GM19025 (cell line): ENCODE measurements at regions not wholly inside any gene's neighbourhood (a gene's known extent, or its start where the extent isn't known, plus 50 kb on each side); places are given as distances from the start of the nearest gene placed in this dataset.

ENCODE experiments used
- ATAC-seq: cut with Tn5 transposase; IDR thresholded peaks from one replicate; pipeline ENCODE4 v1.9.1; 2021; ENCODE audit warnings: mild to moderate bottlenecking, low read depth, moderate library complexity; ENCODE audit not compliant: unreplicated experiment

DNA sequence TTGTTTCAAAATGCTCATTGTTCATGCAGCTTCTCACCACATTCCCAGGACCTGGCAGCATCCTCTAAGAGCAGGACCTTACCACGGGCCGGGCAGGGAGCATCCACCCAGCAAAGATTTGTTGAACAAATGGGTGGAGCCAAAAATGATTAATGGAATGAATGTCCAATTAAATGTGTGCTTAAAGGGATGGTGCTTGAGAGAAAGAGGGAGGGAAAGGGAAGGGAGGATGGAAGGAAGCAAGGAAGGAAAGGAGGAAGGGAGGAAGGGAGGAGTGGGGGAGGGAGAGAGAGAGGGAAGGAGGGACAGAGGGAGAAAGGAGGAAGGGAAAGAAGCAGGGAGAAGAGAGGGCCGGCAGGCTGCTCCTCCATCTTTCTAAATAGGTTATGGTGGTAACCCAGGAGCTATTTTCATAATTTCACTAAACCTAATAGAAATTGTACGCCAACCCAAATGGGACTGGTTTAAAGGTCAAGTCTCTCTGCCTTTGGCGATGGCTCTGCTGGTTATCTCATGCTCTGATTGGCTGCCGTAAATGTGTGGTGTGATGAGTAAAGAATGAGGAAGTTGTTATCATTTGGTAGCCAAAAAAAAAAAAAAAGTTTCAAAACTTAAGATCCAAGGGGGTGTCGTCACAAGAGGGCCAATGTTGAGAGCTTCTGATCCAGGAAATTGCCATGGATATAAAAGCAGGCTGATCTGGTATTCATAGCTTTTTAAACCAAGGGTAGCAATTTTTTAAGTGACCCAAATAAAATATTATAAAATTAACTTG is 126.7 kb upstream of the FOXF1 start:
- no peak for ATAC-seq

DNA sequence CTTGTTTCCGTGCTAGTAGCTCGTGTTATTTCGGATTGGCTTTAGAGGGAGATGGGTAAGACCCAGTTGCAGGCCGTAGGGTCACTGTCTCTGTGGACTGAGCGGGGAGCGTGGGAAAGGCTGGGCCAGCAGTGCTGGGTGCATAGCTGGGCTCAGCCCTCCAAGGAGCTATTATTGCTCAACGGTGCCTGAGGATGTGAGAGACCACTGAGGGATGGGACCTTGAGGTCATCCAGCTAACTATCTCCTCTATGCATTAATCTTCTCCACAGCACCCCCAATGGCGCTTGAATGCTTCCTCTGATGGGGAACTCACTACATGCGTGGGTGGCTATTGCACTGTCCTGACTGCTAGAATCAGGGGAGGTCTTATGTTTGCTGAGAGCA is 126.1 kb upstream of the FOXF1 start:
- ATAC-seq: no peak

DNA sequence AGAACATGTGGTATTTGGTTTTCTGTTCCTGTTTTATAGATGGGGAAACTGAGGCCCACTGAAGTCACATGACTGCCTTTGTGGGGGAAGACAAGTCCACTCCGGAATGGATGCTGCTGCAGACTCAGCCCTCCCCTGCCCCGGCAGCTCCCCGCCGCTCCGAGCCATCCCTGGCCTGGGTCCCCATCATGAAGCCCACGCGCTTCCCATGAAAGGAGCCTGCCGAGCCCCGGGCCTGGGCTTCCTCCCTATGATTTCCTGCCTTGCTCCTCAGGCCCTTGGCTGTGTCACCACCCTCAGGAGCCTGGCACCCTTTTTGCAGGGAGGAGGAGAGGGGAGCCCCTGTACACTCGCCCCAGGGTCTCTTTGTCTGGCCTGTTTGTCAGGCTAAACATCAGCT is 125.3 kb upstream of the FOXF1 start:
- no peak for ATAC-seq

DNA sequence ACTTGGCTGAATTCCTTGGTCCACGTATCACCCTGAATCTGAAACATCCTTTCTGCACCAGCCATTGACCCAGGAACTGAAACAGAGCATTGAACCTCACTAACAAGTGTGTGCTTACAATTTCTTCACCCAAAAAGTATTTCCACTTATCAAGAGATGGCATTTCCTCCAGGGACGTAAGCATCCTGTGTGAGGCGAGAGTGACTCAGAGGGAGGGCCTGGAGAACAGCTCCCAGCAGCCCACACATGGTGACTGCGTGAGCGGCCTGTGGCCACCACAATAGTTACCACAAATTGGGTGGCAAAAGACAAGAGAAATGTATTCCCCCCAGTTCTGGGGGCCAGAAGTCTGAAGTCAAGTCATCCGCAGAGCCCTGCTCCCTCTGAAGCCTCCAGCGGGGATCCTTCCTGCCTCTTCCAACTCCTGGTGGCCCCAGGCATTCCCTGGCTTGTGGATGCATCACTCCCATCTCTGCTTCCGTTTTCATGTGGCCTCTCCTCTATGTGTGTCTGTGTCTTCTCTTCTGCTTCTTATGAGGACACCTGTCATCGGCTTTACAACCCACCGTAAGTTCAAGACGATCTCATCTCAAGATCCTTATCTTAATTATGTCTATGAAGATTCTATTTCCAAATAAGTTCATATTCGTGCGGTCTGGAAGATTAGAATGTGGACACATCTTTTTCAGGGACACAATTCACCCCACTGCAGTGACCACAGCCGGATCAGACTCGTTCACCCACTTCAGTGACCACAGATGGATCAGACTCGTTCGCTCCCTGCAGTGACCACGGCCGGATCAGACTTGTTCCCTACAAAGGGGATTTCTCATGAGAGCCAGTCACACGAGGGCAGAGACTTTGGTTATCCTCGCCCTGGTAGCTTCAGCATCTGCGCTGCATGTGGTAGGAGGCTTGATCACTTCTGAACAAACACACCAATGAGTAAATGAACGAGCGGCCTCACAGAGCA is 122.6 kb upstream of the FOXF1 start:
- no peak for ATAC-seq

DNA sequence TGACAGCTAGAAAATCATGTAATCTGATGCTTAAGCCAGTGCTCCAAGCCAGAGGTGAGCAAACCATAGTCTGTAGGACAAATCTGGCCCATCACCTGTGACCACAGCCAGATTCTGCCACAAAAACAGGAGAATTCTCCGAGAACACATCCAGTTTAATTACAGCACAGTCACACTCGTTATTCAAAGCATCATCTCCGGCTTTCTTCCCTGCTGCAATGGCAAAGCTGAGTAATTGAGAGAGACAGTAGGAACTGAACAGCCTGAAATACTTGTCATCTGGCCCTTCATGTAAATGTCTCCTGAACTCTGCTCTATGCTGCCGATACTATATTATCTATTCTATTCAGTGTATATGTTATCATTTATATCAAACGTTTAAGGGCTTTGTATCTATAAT is 121.4 kb upstream of the FOXF1 start:
- ATAC-seq: no peak

DNA sequence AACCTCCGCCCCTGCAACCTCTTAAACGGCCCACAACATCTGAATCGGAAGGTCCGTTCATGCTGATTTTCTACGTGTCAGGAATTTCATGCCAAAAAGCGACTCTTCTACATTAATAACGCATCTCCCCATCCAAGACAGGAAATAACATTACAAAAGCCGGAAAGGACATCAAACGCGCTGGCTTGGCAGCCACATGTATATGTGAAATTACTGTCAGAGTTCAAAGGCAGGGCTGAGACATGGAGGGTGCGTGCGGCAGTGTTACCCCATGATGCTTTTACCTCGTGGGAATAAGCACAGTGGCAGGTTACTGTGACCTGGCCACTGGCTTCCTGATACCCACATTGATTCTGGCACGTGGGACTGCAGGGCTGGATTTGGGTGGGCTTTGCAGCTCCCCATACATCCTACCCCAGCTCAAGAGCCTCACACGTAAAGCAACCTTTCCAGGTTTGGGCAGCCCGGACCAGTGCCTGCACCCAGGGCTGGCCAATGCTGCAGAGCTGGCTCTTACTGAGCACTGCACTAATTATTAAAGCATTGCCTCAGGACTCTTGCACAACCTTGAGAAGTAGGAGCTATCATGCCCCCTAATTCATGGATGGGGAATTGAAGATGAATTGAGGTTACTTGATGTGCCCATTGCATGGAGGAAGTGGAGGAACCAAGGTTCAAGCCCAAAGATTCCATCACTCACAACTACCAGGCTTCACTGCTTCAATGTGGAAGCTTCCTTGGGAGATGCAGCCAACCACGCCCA is 120.6 kb upstream of the FOXF1 start:
- no peak for ATAC-seq

DNA sequence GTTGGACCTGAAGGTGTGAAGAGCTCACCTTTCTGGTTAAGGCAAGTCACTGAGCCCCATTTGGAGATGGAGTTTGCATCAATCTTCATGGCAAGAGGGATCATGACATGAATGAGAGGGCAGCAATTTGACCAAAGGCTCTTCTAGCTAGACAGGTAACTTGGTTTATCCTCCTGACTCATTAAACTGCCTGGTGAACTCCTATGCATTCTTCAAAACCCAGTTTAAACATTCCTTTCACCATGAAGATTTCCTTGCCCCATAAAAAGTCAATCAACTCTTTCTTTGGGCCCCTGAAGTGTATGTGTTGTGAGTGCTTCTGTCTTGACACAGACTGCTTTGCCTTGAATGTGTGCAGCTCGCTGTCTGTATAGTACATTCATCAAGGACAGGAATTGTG is 120.0 kb upstream of the FOXF1 start:
- no peak for ATAC-seq

DNA sequence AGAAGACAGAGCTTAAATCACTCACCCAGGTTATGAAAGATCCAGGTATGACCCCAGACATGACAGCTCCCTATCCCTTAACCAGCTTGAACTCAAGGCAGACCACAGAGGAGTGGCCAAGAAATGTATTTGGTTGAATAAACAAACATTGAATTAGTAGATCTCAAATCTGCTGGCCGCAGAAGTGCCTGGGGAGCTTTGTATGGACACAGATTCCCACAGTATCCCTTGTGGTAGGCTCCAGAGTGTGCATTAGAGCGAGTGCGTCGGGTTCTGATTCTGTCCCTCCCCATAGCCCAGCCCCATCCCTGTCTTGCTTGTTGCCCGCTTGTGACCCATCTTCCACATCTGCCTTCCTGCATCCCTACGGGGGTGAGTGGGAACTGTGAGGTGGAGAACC is 118.8 kb upstream of the FOXF1 start:
- no peak for ATAC-seq

DNA sequence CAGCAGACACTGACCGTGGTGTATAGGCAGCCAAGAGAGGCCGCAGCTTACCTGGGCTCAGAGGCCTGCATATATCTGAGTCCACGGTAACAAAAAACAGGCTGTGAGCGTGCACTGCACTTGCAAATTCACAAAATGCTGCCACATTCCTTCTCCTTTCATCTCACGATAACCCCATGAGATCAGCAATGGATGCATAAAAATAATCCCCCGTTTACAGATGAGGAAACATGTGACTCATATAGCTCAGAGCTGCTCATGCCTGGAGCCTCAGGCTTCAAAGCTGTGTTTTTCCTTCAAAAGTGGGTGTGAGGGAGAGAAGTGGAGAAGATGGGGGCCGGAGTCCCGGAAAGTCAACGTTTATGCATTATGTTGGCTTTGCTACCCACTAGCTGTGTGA is 118.3 kb upstream of the FOXF1 start:
- ATAC-seq: no peak

DNA sequence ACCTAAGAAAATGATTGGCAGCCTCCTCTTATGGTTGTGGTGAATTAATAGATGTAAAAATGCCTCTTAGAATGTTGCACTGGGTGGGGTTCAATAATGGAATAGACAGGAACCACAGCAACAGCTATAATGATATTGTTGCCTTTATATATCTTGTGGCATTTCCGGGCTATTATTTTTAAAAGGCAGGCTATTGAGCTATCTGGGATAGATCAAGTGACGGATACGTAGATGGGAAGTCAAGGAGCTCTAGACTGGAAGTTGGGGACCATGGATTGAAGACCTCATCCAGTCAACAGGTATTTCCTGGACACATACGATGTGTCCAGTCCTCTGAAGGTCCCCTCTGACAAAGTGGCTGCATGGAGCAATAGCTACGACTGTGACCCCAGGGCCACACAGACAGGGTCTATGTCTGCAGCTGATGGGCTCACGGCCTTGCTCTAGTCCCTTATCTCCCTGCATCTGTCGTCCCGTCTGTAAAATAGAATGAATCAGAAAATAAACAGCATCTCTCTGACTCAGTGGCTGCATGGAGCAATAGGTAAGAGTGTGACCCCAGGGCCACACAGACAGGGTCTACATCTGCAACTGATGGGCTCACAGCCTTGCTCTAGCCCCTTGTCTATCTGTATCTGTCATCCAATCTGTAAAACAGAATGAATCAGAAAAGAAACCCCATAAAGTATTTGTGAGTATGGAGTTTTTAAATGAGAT is 117.7 kb upstream of the FOXF1 start:
- no peak for ATAC-seq

DNA sequence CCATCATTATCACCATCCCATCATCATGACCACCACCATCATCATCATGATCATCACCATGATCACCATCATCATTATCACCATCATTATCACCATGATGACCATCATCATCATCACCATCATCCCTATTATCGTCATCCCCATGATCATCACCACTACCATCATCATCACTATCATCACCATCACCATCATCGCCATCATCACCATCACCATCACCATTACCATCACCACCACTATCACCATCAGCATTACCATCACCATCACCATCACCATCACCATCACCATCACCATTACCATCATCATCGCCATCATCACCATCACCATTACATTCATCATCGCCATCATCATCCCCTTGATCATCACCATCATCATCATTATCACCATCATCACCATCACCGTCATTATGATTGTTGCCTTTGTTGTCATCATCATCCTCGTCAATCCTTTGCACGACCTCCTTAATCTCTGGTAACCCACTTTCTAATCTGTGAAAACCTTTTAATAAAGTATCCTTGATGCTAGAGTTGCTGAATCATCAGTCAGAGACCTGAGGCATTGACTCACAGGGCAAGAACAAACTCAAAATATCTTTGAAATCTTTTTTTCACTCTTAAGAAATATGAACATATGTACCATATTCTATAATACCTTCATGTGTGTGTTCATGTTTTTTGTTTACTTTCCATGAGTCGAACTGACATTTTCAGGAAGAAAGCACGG is 116.3 kb upstream of the FOXF1 start:
- ATAC-seq: no peak

DNA sequence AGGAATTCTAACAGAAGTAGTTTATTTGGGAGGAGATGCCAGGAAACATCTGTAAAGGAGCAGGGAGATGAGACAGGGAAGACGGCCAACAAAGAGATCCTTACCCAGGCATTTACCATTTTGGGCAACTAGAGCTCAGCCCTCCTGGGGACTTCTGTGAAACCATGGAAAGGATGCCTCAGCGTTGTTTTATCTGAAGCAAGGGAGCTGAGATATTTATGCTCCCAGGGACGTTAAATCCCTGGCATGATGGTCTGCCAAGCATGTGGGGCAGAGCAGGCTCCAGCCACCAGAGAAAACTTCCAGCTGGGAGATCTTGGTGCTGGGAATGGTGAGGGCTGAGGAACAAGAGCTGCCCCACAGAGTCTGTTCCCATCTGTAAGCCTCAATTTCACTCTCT is 114.8 kb upstream of the FOXF1 start:
- no peak for ATAC-seq

DNA sequence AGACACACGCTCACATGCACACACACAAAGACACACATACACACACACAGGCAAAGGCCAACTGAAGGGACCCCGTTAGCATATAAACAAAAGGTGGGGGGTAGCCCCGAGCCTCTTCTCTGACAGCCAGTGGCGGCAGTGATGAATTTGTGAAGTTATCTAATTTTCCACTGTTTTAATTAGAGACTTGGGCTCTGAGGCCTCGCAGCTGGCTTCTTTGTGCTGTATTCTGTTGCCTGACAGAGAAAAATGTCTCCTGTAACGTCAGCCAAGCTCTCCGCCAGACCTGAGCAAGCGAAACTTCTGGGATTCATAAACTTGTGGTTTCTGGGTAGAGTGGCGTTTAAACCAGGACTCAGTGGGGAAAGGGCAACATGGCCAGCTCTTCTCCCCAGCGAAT is 113.9 kb upstream of the FOXF1 start:
- no peak for ATAC-seq

DNA sequence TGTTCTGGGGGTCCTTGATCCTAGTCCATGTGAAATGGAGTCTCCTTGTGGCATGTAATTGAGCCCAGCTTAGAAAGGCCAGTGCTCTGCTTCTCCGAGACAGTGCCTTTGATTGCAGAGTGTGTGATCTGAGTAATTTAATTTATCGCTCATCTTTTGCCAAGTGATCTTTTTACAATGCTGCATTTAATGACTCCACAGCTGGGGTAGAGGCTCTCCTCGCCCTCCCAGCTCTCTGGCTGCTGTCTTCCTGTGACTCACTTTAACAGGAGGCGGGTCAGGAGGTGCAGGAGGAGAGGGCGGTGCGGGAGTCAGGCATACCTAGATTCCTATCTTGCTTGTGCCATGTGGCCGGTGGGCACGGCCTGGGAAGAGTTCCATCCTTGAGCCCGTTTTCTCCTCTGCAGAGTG is 113.4 kb upstream of the FOXF1 start:
- ATAC-seq: no peak

DNA sequence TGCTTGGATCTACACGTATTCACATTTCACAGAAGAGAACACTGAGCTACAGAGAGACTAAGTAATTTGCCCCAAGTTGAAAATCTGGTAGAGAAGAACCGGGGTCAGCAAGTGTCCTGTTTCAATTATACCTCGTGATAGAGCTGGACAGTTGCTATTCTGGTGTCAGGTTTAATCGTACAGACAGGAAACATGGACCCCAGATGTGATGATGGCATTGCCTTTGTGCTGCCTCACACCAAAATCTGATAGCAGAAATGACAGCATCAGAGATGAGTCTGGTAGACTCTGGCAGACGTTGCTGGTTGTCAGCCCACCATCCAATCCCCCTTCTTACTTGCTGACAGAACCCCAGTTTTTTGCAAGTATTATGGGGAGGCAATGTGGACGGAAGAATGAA is 112.1 kb upstream of the FOXF1 start:
- ATAC-seq: no peak

DNA sequence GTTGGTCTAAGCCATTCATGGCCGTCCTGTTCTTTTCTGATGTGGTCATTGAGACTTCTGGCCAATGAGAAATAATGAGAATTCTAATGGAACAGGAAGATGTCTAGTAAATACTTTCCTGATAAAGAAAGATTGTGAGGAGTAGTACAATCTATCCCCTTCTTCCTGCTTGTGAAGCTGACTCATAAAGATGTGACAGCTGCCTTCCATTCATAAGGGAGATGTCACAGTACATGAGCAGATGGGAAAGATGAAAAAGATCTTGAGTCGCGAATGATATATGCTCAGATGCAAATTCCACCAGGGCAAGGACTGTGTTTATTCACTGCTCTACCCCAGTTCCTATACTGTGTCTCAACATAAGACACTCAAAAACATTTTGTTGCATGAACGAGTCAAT is 111.7 kb upstream of the FOXF1 start:
- no peak for ATAC-seq

DNA sequence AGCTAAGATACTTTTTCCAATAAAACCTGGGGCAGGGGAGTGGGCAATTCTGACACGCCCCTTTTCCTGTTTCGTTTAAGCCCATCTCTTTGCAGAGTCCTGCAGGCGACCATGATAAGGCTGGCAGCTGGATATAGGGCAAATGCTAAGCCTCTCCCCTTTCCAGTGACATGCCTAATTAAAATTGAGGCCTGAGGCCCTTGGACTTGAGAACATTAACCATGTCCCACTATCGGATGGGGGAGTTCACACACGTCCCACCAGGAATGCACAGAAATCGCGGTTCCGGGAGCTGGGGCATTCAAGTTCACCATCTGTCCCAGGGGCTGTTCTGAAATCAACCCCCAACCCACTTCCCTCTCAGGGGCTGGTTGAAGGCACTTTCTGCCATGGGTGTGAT is 109.2 kb upstream of the FOXF1 start:
- ATAC-seq: no peak

DNA sequence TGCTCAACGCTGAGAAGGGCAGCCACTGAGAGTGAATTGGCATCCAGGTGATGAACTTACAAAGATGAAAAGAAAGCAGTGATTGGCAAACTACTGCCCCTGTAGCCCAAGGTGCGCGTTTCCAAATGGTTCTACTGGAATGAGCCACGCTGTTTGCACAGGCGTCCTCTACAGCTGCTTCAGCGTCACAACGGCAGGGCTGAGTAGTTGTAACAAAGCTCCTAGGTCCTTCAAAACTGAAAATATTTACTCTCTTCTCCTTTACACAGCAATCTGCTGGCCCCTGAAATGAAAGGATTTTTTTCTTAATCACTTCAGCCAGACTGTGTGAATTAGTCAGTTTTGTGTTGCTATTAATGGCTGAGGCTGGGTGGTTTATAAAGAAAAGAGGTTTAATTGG is 107.2 kb upstream of the FOXF1 start:
- no peak for ATAC-seq

DNA sequence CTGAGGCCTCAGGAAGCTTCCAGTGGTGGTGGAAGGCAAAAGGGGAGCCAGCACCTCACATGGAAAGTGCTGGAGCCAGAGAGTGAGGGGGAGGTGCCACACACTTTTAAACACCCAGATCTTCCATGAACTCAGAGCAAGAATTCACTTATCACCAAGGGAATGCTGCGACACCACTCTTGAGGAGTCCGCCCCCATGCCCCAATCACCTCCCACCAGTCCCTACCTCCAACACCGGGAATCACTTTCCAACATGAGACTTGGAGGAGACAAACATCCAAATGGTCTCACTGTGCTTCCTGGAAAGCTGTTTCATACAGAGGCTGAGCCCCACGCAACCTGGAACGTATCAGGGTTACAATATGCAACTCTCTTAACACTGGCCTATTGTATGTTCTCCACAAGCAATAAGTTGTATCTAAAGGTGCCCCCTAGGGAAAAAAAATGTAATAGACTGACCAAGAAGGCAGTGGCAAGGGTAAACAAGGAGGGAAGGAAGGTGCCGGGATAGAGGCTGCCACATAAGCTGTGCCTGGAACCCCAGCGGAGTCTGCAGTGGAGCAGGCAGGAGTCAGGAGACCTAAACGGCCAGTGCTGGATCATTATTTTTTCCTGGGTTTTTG is 106.7 kb upstream of the FOXF1 start:
- no peak for ATAC-seq
